ENCODE measurements at regions not wholly inside any gene's neighbourhood (a gene's known extent, or its start where the extent isn't known, plus 50 kb on each side); places are given as distances from the start of the nearest gene placed in this dataset.

DNA sequence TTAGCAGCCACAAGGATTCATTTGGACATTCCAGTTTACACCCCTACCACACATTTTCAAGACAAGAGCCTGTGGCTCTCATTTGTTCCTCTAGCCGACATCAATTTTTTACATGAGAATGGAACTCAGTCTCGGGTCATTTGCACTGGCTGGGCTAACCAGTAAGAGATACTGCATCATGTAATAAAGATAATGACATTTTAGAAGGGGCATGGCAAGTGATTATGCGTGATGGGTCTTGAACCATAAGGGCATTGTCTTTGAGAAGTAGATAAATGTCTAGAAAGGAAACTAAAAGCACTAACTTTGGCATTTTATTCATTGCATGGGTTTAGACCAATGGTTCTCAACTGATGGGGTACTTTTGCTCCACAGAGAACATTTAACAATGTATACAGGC is 146.0 kb upstream of the GRM7 start:
- TF ChIP-seq POLR2A (IDR thresholded peaks at IDR 0.05), result no peak
- TF ChIP-seq, protein P1, sequence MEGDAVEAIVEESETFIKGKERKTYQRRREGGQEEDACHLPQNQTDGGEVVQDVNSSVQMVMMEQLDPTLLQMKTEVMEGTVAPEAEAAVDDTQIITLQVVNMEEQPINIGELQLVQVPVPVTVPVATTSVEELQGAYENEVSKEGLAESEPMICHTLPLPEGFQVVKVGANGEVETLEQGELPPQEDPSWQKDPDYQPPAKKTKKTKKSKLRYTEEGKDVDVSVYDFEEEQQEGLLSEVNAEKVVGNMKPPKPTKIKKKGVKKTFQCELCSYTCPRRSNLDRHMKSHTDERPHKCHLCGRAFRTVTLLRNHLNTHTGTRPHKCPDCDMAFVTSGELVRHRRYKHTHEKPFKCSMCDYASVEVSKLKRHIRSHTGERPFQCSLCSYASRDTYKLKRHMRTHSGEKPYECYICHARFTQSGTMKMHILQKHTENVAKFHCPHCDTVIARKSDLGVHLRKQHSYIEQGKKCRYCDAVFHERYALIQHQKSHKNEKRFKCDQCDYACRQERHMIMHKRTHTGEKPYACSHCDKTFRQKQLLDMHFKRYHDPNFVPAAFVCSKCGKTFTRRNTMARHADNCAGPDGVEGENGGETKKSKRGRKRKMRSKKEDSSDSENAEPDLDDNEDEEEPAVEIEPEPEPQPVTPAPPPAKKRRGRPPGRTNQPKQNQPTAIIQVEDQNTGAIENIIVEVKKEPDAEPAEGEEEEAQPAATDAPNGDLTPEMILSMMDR (IDR thresholded peaks at IDR 0.05), result no peak
